HepG2 (cell line): ENCODE measurements at regions not wholly inside any gene's neighbourhood (a gene's known extent, or its start where the extent isn't known, plus 50 kb on each side); places are given as distances from the start of the nearest gene placed in this dataset.

ENCODE experiments used
- ATAC-seq: fragments of 200-7000 bp; cut with Tn5 transposase; 3 replicates; pipeline ENCODE4 v1.9.1; 2020; ENCODE audit warnings: mild to moderate bottlenecking, moderate library complexity
- BruUV-seq: library from RNA; stranded (reverse); fragments of 400-500 nt; replicated peaks from 2 replicates; lab custom pipeline; 2021; lab: Mats Ljungman, UMichigan
- CTCF ChIA-PET: fragments of 300-600 bp; formaldehyde crosslinking; extraction: SDS; loops from one replicate; lab custom pipeline; 2021; ENCODE audit warnings: low total read pairs, inconsistent platforms, low intra/inter-chr PET ratio; lab: Yijun Ruan, JAX
- POLR2A ChIA-PET: fragments of 350-600 bp; sonication (Branson Sonifier 250); formaldehyde crosslinking; loops from one replicate; lab custom pipeline; 2020; ENCODE audit warnings: antibody characterized with exemption, inconsistent platforms; lab: Yijun Ruan, JAX
- DNase-seq: peaks from one replicate; pipeline ENCODE4 v3.0.0-alpha.2; 2015; ENCODE audit warnings: low spot score
- FAIRE-seq: peaks from 3 replicates; lab custom pipeline; 2011; peaks lifted over from hg19 to GRCh38; lab: Jason Lieb, UNC
- H2AFZ ChIP-seq: one replicate; pipeline ENCODE4 v1.6.1; 2011; ENCODE audit warnings: low read length, inconsistent platforms
- H3K27ac ChIP-seq: fragments of 300-600 bp; 3 replicates; pipeline ENCODE4 v1.8.0; 2011; ENCODE audit warnings: mixed run types, mild to moderate bottlenecking, mixed read lengths, low read length, inconsistent platforms; ENCODE audit not compliant: insufficient read depth; ENCODE audit errors: extremely low read length
- H3K27me3 ChIP-seq, 2 experiments: fragments of 200-600 bp in 1 of 2; 2 replicates in 1 of 2; 3 replicates in 1 of 2; pipeline versions ENCODE4 v1.6.0 to v1.8.0; 2011; ENCODE audit warnings: low read length in 2 of 2, mild to moderate bottlenecking in 2 of 2, moderate library complexity in 2 of 2, inconsistent platforms in 1 of 2; ENCODE audit not compliant: insufficient read depth in 2 of 2, control insufficient read depth in 1 of 2
- H3K36me3 ChIP-seq, 2 experiments: fragments of 200-600 bp in 1 of 2; replicated peaks in 1 of 2; 2 replicates in 1 of 2; 3 replicates in 1 of 2; pipeline versions ENCODE4 v1.5.1 to v1.8.0; 2011; ENCODE audit warnings: low read length in 2 of 2, inconsistent platforms in 1 of 2; ENCODE audit not compliant: insufficient read depth in 2 of 2, control insufficient read depth in 1 of 2
- H3K4me1 ChIP-seq: 2 replicates; pipeline ENCODE4 v1.5.1; 2012; ENCODE audit warnings: low read length, inconsistent platforms; ENCODE audit not compliant: insufficient read depth
- H3K4me2 ChIP-seq: 2 replicates; pipeline ENCODE4 v1.6.0; 2011; ENCODE audit warnings: low read depth, low read length, inconsistent platforms
- H3K4me3 ChIP-seq, 3 experiments: fragments of 200-600 bp in 1 of 3; sonication (generic), shearing (Covaris generic) in 1 of 3; replicated peaks in 1 of 3; 2 replicates each; pipeline ENCODE4 v1.5.1; 2011 to 2016; ENCODE audit warnings: low read length in 3 of 3, inconsistent platforms in 2 of 3, low read depth in 2 of 3, mild to moderate bottlenecking in 2 of 3, control low read depth in 1 of 3, mixed read lengths in 1 of 3; ENCODE audit not compliant: insufficient read depth in 1 of 3
- H3K79me2 ChIP-seq: one replicate; pipeline ENCODE4 v1.6.1; 2011; ENCODE audit warnings: low read length, inconsistent platforms; ENCODE audit not compliant: insufficient read depth
- H3K9ac ChIP-seq: 2 replicates; pipeline ENCODE4 v1.6.0; 2011; ENCODE audit warnings: mild to moderate bottlenecking, low read depth, low read length, inconsistent platforms; ENCODE audit not compliant: insufficient read depth
- H3K9me3 ChIP-seq: 2 replicates; pipeline ENCODE4 v1.5.1; 2012; ENCODE audit warnings: mild to moderate bottlenecking, low read length
- H4K20me1 ChIP-seq: 2 replicates; pipeline ENCODE4 v1.6.0; 2011; ENCODE audit warnings: inconsistent platforms, mild to moderate bottlenecking, low read length, moderate library complexity; ENCODE audit not compliant: insufficient read depth
- ADNP ChIP-seq: sonication (generic); formaldehyde crosslinking; IDR thresholded peaks from 2 replicates; pipeline ENCODE4 v1.4.0; 2020; ENCODE audit warnings: missing genetic modification reagents
- CC2D1A ChIP-seq: sonication (generic); formaldehyde crosslinking; IDR thresholded peaks from 2 replicates; pipeline ENCODE4 v1.8.1; 2023; ENCODE audit warnings: mild to moderate bottlenecking, missing genetic modification reagents
- CREB1 ChIP-seq, 2 experiments: fragments of 450-650 bp in 1 of 2; IDR thresholded peaks; 2 replicates each; pipeline ENCODE4 v1.6.1; 2016 to 2017; ENCODE audit warnings: control low read depth in 1 of 2, mild to moderate bottlenecking in 1 of 2, missing compliant biosample characterization in 1 of 2, missing genetic modification characterization in 1 of 2
- DNMT1 ChIP-seq: sonication (generic); formaldehyde crosslinking; IDR thresholded peaks from 2 replicates; pipeline ENCODE4 v1.5.1; 2020; ENCODE audit warnings: mild to moderate bottlenecking, missing genetic modification reagents
- EED ChIP-seq: sonication (generic); formaldehyde crosslinking; IDR thresholded peaks from 2 replicates; pipeline ENCODE4 v1.5.0; 2020; ENCODE audit warnings: mild to moderate bottlenecking, missing genetic modification reagents
- FOSL2 ChIP-seq: sonication (generic); formaldehyde crosslinking; IDR thresholded peaks from 2 replicates; pipeline ENCODE4 v1.4.0; 2020; ENCODE audit warnings: missing genetic modification reagents
- FOXJ3 ChIP-seq: sonication (generic); formaldehyde crosslinking; IDR thresholded peaks from 2 replicates; pipeline ENCODE4 v1.4.0; 2020; ENCODE audit warnings: missing genetic modification reagents, mild to moderate bottlenecking, borderline replicate concordance
- GFI1 ChIP-seq: sonication (generic); formaldehyde crosslinking; IDR thresholded peaks from 2 replicates; pipeline ENCODE4 v1.5.0; 2020; ENCODE audit warnings: missing genetic modification reagents, mild to moderate bottlenecking, borderline replicate concordance
- HMGXB3 ChIP-seq: sonication (generic); formaldehyde crosslinking; IDR thresholded peaks from 2 replicates; pipeline ENCODE4 v1.4.0; 2020; ENCODE audit warnings: missing genetic modification reagents, borderline replicate concordance
- HOMEZ ChIP-seq: IDR thresholded peaks from 2 replicates; pipeline ENCODE4 v1.6.1; 2016; ENCODE audit warnings: low read depth
- REPIN1 ChIP-seq: sonication (generic); formaldehyde crosslinking; IDR thresholded peaks from 2 replicates; pipeline ENCODE4 v1.8.0; 2022; ENCODE audit warnings: missing genetic modification reagents, low read depth, mild to moderate bottlenecking, borderline replicate concordance
- SCMH1 ChIP-seq: sonication (generic); formaldehyde crosslinking; IDR thresholded peaks from 2 replicates; pipeline ENCODE4 v1.9.0; 2021; ENCODE audit warnings: missing genetic modification reagents, mild to moderate bottlenecking, borderline replicate concordance
- TRIM22 ChIP-seq: fragments of 450-650 bp; IDR thresholded peaks from 2 replicates; pipeline ENCODE4 v1.6.1; 2017
- U2AF1 ChIP-seq: fragments of 200-400 bp; formaldehyde crosslinking; optimal IDR thresholded peaks from 2 replicates; pipeline ENCODE3; 2017; ENCODE audit warnings: mild to moderate bottlenecking, low read depth, low read length
- ZFP36 ChIP-seq: fragments of 150-350 bp; IDR thresholded peaks from 2 replicates; pipeline ENCODE4 v1.6.1; 2018; ENCODE audit warnings: borderline replicate concordance, low read length, low read depth; ENCODE audit not compliant: partially characterized antibody
- ZKSCAN1 ChIP-seq: fragments of 150-350 bp; IDR thresholded peaks from 2 replicates; pipeline ENCODE4 v1.6.1; 2014; ENCODE audit warnings: low read length
- ZNF230 ChIP-seq: sonication (generic); formaldehyde crosslinking; IDR thresholded peaks from 2 replicates; pipeline ENCODE4 v1.4.0; 2020; ENCODE audit warnings: mild to moderate bottlenecking, missing genetic modification reagents
- ZSCAN25 ChIP-seq: sonication (generic); formaldehyde crosslinking; IDR thresholded peaks from 2 replicates; pipeline ENCODE4 v1.8.0; 2022; ENCODE audit warnings: mild to moderate bottlenecking, missing genetic modification reagents
- WGBS: methylation state at CpG from one replicate; pipeline ENCODE4 v1.1.6; 2017; ENCODE audit warnings: low lambda C conversion rate; 5-methylcytosine and 5-hydroxymethylcytosine counted together
- in situ Hi-C: cut with HindIII; loops from 2 replicates; pipeline ENCODE4 v1.10.0; 2017; ENCODE audit warnings: low pct_unique_long_range_greater_than_20kb; ENCODE audit not compliant: extremely low pct_ligation_motif_present
- intact Hi-C: fragments of 100-400 bp; cut with micrococcal nuclease; formaldehyde crosslinking; loops from one replicate; pipeline ENCODE4 v1.10.0; 2022; ENCODE audit not compliant: unreplicated experiment

- H3K79me2 ChIP-seq, result no peaks in the 10 kb centered on the region
- H3K9ac ChIP-seq, result no peak overlapping the region
- no peak overlapping the region for H2AFZ ChIP-seq
- no peak overlapping the region for H3K4me3 ChIP-seq
- no peaks in the 10 kb centered on the region for H3K27me3 ChIP-seq
- no peaks in the 10 kb centered on the region for H3K4me1 ChIP-seq
- ChIA-PET POLR2A (no interaction called here), CTCF (no interaction called here)
- H3K36me3 ChIP-seq, result no peaks in the 10 kb centered on the region
- WGBS, result 2% methylated on average over 12 of the region's 12 CpGs
- no peaks in the 10 kb centered on the region for H3K9me3 ChIP-seq
- DNase-seq, result peak; percentile 7
- intact Hi-C loops (no loop called here), in situ Hi-C loops (no loop called here)
- no TSS peak for BruUV-seq
- H4K20me1 ChIP-seq, result no peaks in the 10 kb centered on the region
- ATAC-seq, result no peak; the same call in 2 of the 3 replicates
- FAIRE-seq, result no peak
- H3K4me2 ChIP-seq, result no peak overlapping the region
- no peak overlapping the region for H3K27ac ChIP-seq
- TF ChIP-seq ZFP36 (no peak), ZNF230 (no peak), ZKSCAN1 (no peak), FOXJ3 (no peak), ZSCAN25 (CRISPR knock-in tag) (no peak), CC2D1A (CRISPR knock-in tag) (no peak), ADNP (CRISPR knock-in tag) (no peak), CREB1 (IDR thresholded peaks at IDR 0.05) (peak; percentile 63; the same call in 1 of the 2 replicates), CREB1 (CRISPR knock-in tag; IDR thresholded peaks at IDR 0.05) (no peak), SCMH1 (CRISPR knock-in tag) (no peak), DNMT1 (no peak), REPIN1 (no peak), HMGXB3 (CRISPR knock-in tag) (no peak), FOSL2 (CRISPR knock-in tag) (peak; percentile 95), EED (no peak), GFI1 (no peak), HOMEZ (no peak), TRIM22 (no peak), U2AF1 (no peak)
Measured at GRCh38 chr13:42720113-42720857, 61.1 kb upstream of the FAM216B start.
